Caco-2 (cell line): ENCODE measurements at regions not wholly inside any gene's neighbourhood (a gene's known extent, or its start where the extent isn't known, plus 50 kb on each side); places are given as distances from the start of the nearest gene placed in this dataset.

Source experiments
- BruUV-seq: library from RNA; stranded (reverse); fragments of 400-500 nt; replicated peaks from 2 replicates; lab custom pipeline; 2021; lab: Mats Ljungman, UMichigan
- CTCF ChIA-PET: fragments of 300-600 bp; sonication (Branson Sonifier 250); formaldehyde crosslinking; loops from one replicate; lab custom pipeline; 2022; ENCODE audit warnings: antibody characterized with exemption; lab: Charles Lee
- POLR2A ChIA-PET: fragments of 300-600 bp; sonication (Branson Sonifier 250); formaldehyde crosslinking; loops from one replicate; lab custom pipeline; 2022; ENCODE audit warnings: antibody characterized with exemption; lab: Charles Lee
- DNase-seq, 2 experiments: peaks; one replicate each; pipeline versions ENCODE4 v3.0.0 to v3.0.0-alpha.2; 2020 to 2022
- H3K27me3 ChIP-seq: replicated peaks from 2 replicates; pipeline ENCODE4 v1.6.0; 2011; ENCODE audit warnings: low read length; ENCODE audit not compliant: control insufficient read depth, insufficient read depth
- H3K36me3 ChIP-seq: 2 replicates; pipeline ENCODE4 v1.5.1; 2011; ENCODE audit warnings: low read length; ENCODE audit not compliant: control insufficient read depth, insufficient read depth
- H3K4me1 ChIP-seq: fragments of 250-450 bp; sonication (Bioruptor Pico); 2 replicates; pipeline ENCODE4 v1.5.1; 2020; ENCODE audit warnings: mild to moderate bottlenecking
- H3K4me3 ChIP-seq: 2 replicates; pipeline ENCODE4 v1.5.1; 2011; ENCODE audit warnings: low read depth, mild to moderate bottlenecking, control low read depth, low read length
- H3K9me3 ChIP-seq: fragments of 250-450 bp; sonication (Bioruptor Pico); 2 replicates; pipeline ENCODE4 v1.5.1; 2020; ENCODE audit warnings: mild to moderate bottlenecking, moderate library complexity
- H3K27ac Mint-ChIP-seq: one replicate; pipeline ENCODE4 v1.8.0; 2022; ENCODE audit warnings: mixed read lengths; ENCODE audit not compliant: unreplicated experiment
- H3K27me3 Mint-ChIP-seq: one replicate; pipeline ENCODE4 v1.8.0; 2022; ENCODE audit warnings: mixed read lengths; ENCODE audit not compliant: insufficient read depth, unreplicated experiment
- H3K36me3 Mint-ChIP-seq: one replicate; pipeline ENCODE4 v1.8.0; 2022; ENCODE audit warnings: mild to moderate bottlenecking, mixed read lengths; ENCODE audit not compliant: insufficient read depth, unreplicated experiment
- H3K4me1 Mint-ChIP-seq: one replicate; pipeline ENCODE4 v1.8.0; 2022; ENCODE audit warnings: low read depth, mixed read lengths; ENCODE audit not compliant: unreplicated experiment
- H3K4me3 Mint-ChIP-seq: one replicate; pipeline ENCODE4 v1.8.0; 2022; ENCODE audit warnings: mild to moderate bottlenecking, moderate library complexity, mixed read lengths; ENCODE audit not compliant: unreplicated experiment
- H3K9me3 Mint-ChIP-seq: one replicate; pipeline ENCODE4 v1.8.0; 2022; ENCODE audit warnings: mixed read lengths; ENCODE audit not compliant: unreplicated experiment
- CTCF ChIP-seq, 2 experiments: fragments of 200-600 bp in 1 of 2; IDR thresholded peaks; 1 replicate in 1 of 2; 2 replicates in 1 of 2; pipeline versions ENCODE4 v1.5.1 to v1.8.0; 2011 to 2022; ENCODE audit warnings: antibody characterized with exemption in 1 of 2, control low read depth in 1 of 2, inconsistent platforms in 1 of 2, low read depth in 1 of 2, low read length in 1 of 2, mild to moderate bottlenecking in 1 of 2, moderate library complexity in 1 of 2; ENCODE audit not compliant: insufficient read depth in 1 of 2, severe bottlenecking in 1 of 2, unreplicated experiment in 1 of 2
- intact Hi-C: fragments of 100-400 bp; cut with micrococcal nuclease; formaldehyde crosslinking; loops from one replicate; pipeline ENCODE4 v1.10.0; 2022; ENCODE audit not compliant: unreplicated experiment

GRCh38 chrX:13169684-13170083 lies 125.3 kb upstream of the FAM9C start:
- no peak for DNase-seq
- TF ChIP-seq CTCF (IDR thresholded peaks at IDR 0.05; ENCODE audit: insufficient read depth in 1 of 2, low read depth in 1 of 2, low read length in 1 of 2, severe bottlenecking in 1 of 2, unreplicated experiment in 1 of 2): no peak
- Histone ChIP-seq H3K27me3 (no peaks in the 10 kb centered on the region), H3K4me1 (peaks cover 8% of the 10 kb centered on the region; the same call in 1 of the 2 replicates), H3K36me3 (no peaks in the 10 kb centered on the region), H3K4me3 (no peak overlapping the region), H3K9me3 (no peaks in the 10 kb centered on the region)
- Mint-ChIP-seq H3K4me3 (no peak overlapping the region), H3K36me3 (no peaks in the 10 kb centered on the region), H3K27me3 (no peaks in the 10 kb centered on the region), H3K27ac (no peak overlapping the region), H3K9me3 (no peaks in the 10 kb centered on the region), H3K4me1 (peaks cover 6% of the 10 kb centered on the region)
- BruUV-seq: no TSS peak
- ChIA-PET POLR2A (no interaction called here), CTCF (no interaction called here)
- intact Hi-C loops: no loop called here

GRCh38 chrX:13168269-13168668 lies 123.8 kb upstream of the FAM9C start:
- Mint-ChIP-seq H3K4me3 (no peak overlapping the region), H3K36me3 (no peaks in the 10 kb centered on the region), H3K9me3 (no peaks in the 10 kb centered on the region), H3K27ac (no peak overlapping the region), H3K4me1 (peaks cover 13% of the 10 kb centered on the region), H3K27me3 (no peaks in the 10 kb centered on the region)
- intact Hi-C loops: no loop called here
- H3K36me3 ChIP-seq: no peaks in the 10 kb centered on the region
- H3K4me1 ChIP-seq: peaks cover 14% of the 10 kb centered on the region; the same call in 1 of the 2 replicates
- POLR2A ChIA-PET: no interaction called here
- BruUV-seq: no TSS peak
- CTCF ChIA-PET: no interaction called here
- H3K4me3 ChIP-seq: no peak overlapping the region
- no peak for TF ChIP-seq CTCF (IDR thresholded peaks at IDR 0.05; ENCODE audit: insufficient read depth in 1 of 2, low read depth in 1 of 2, low read length in 1 of 2, severe bottlenecking in 1 of 2, unreplicated experiment in 1 of 2)
- H3K27me3 ChIP-seq: no peaks in the 10 kb centered on the region
- no peaks in the 10 kb centered on the region for H3K9me3 ChIP-seq
- DNase-seq: no peak

DNA sequence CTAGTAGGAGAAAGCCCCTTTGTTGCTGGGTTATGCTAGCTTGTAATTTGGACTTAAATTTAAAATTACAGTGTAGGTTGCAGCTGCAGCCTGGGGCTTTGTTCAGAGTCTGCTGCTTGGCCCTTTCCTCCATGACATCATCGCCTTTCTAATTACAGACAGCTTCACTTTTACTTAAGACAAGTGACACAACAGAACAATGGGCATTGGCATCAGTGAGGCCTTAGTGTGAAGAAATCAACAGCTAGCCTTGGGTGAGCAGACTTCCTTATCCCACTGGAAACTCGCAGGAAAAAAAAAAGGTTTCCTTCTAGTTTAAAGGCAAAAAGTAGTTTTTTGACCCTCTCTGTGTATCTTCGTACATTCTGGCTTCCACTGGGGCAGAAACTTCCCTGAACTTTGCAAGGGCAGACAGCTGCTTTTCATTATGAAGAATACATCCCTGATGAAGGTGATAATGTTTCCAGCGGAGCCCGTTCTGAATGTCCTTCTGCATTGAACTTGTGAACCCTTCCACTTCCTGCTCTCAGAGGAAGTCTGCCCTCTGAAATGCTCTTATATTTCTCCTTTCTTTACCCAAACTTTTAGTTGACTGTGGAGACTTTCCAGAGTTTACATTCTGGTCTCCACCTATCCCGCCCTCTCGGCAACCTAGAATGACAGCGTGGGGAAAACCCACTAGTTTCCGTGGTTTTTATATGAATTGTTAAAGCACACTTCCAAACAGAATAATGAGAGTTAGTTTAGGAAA lies 123.2 kb upstream of the FAM9C start:
- Histone ChIP-seq H3K9me3 (no peaks in the 10 kb centered on the region), H3K4me3 (no peak overlapping the region), H3K4me1 (peaks cover 14% of the 10 kb centered on the region; the same call in 1 of the 2 replicates), H3K36me3 (no peaks in the 10 kb centered on the region), H3K27me3 (no peaks in the 10 kb centered on the region)
- no peak overlapping the region for H3K27ac Mint-ChIP-seq
- ChIA-PET POLR2A (no interaction called here), CTCF (no interaction called here)
- peaks cover 15% of the 10 kb centered on the region for H3K4me1 Mint-ChIP-seq
- H3K36me3 Mint-ChIP-seq: no peaks in the 10 kb centered on the region
- TF ChIP-seq CTCF (IDR thresholded peaks at IDR 0.05; ENCODE audit: insufficient read depth in 1 of 2, low read depth in 1 of 2, low read length in 1 of 2, severe bottlenecking in 1 of 2, unreplicated experiment in 1 of 2): no peak
- H3K9me3 Mint-ChIP-seq: no peaks in the 10 kb centered on the region
- H3K4me3 Mint-ChIP-seq: no peak overlapping the region
- no TSS peak for BruUV-seq
- intact Hi-C loops: no loop called here
- H3K27me3 Mint-ChIP-seq: no peaks in the 10 kb centered on the region
- DNase-seq: no peak
